ENCODE measurements at regions not wholly inside any gene's neighbourhood (a gene's known extent, or its start where the extent isn't known, plus 50 kb on each side); places are given as distances from the start of the nearest gene placed in this dataset.

- Mint-ChIP-seq H3K9me3 (no peaks in the 10 kb centered on the region), H3K36me3 (ENCODE audit: low read depth) (no peaks in the 10 kb centered on the region), H3K27ac (no peak overlapping the region), H3K27me3 (ENCODE audit: low read depth) (no peaks in the 10 kb centered on the region), H3K4me3 (ENCODE audit: low read depth) (no peak overlapping the region), H3K4me1 (ENCODE audit: low read depth) (no peaks in the 10 kb centered on the region)
- no peak for DNase-seq (ENCODE audit: low spot score)
- intact Hi-C loops (cut with micrococcal nuclease) = no loop called here
These were observed 334.1 kb downstream of the BCKDHB start for GRCh38 chr6:80440496-80441115.

- Mint-ChIP-seq H3K4me3 (ENCODE audit: low read depth) (no peak overlapping the region), H3K36me3 (ENCODE audit: low read depth) (no peaks in the 10 kb centered on the region), H3K9me3 (no peaks in the 10 kb centered on the region), H3K4me1 (ENCODE audit: low read depth) (no peaks in the 10 kb centered on the region), H3K27me3 (ENCODE audit: low read depth) (no peaks in the 10 kb centered on the region), H3K27ac (no peak overlapping the region)
- DNase-seq (ENCODE audit: low spot score) = no peak
- intact Hi-C loops (cut with micrococcal nuclease) = no loop called here
These were observed 333.4 kb downstream of the BCKDHB start for GRCh38 chr6:80439721-80440470.

DNA sequence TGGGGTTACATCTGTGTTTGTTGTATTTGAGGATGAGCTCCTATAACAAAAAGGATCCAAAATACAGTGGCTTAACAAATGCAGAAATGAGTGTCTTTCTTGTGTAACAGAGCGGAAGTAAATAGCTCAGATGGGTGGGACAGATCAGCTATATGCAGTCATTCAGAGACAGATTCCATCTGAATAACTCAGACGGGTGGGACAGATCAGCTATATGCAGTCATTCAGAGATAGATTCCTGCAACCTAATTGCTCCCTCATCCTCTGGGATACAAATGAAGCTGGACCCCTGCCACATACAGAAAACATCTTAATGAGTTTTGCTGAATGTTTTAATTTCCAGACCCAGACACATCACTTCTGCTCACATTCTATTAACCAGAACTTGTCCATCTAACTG is 332.3 kb downstream of the BCKDHB start:
- Mint-ChIP-seq H3K36me3 (ENCODE audit: low read depth) (no peaks in the 10 kb centered on the region), H3K27me3 (ENCODE audit: low read depth) (no peaks in the 10 kb centered on the region), H3K4me3 (ENCODE audit: low read depth) (no peak overlapping the region), H3K9me3 (no peaks in the 10 kb centered on the region), H3K4me1 (ENCODE audit: low read depth) (no peaks in the 10 kb centered on the region), H3K27ac (no peak overlapping the region)
- DNase-seq (ENCODE audit: low spot score) = no peak
- intact Hi-C loops (cut with micrococcal nuclease) = no loop called here

DNA sequence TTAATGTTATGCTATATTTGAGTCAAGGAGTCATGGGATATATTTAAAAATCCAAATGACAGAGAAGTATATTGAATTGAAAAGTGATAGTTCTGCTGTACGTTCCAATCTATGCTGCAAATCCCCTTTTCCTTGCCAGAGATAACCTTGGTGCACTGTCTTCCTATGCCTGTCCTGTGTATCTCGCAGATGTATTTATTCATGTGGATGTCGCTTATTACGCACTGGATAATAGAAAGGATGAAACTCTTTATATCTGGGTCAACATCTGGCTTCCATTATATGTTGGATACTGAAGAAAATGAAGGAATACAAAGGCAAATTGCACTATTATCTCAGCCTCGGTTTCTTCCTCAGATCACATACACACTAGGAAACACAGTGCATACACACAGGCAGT is 331.3 kb downstream of the BCKDHB start:
- no peaks in the 10 kb centered on the region for H3K4me1 Mint-ChIP-seq (ENCODE audit: low read depth)
- intact Hi-C loops (cut with micrococcal nuclease) = no loop called here
- H3K36me3 Mint-ChIP-seq (ENCODE audit: low read depth) = no peaks in the 10 kb centered on the region
- H3K4me3 Mint-ChIP-seq (ENCODE audit: low read depth) = no peak overlapping the region
- no peak overlapping the region for H3K27ac Mint-ChIP-seq
- H3K9me3 Mint-ChIP-seq = no peaks in the 10 kb centered on the region
- no peak for DNase-seq (ENCODE audit: low spot score)
- no peaks in the 10 kb centered on the region for H3K27me3 Mint-ChIP-seq (ENCODE audit: low read depth)

GRCh38 chr6:80437221-80437620 is 330.8 kb downstream of the BCKDHB start:
- Mint-ChIP-seq H3K9me3 (no peaks in the 10 kb centered on the region), H3K27ac (no peak overlapping the region), H3K4me3 (ENCODE audit: low read depth) (no peak overlapping the region), H3K36me3 (ENCODE audit: low read depth) (no peaks in the 10 kb centered on the region), H3K4me1 (ENCODE audit: low read depth) (no peaks in the 10 kb centered on the region), H3K27me3 (ENCODE audit: low read depth) (no peaks in the 10 kb centered on the region)
- intact Hi-C loops (cut with micrococcal nuclease) = no loop called here
- DNase-seq (ENCODE audit: low spot score) = no peak

- intact Hi-C loops (cut with micrococcal nuclease) = no loop called here
- H3K27ac Mint-ChIP-seq = no peak overlapping the region
- no peak for DNase-seq (ENCODE audit: low spot score)
- no peaks in the 10 kb centered on the region for H3K9me3 Mint-ChIP-seq
- no peaks in the 10 kb centered on the region for H3K27me3 Mint-ChIP-seq (ENCODE audit: low read depth)
- H3K36me3 Mint-ChIP-seq (ENCODE audit: low read depth) = no peaks in the 10 kb centered on the region
- no peak overlapping the region for H3K4me3 Mint-ChIP-seq (ENCODE audit: low read depth)
- H3K4me1 Mint-ChIP-seq (ENCODE audit: low read depth) = no peaks in the 10 kb centered on the region
These were observed 330.2 kb downstream of the BCKDHB start for GRCh38 chr6:80436663-80437062.

DNA sequence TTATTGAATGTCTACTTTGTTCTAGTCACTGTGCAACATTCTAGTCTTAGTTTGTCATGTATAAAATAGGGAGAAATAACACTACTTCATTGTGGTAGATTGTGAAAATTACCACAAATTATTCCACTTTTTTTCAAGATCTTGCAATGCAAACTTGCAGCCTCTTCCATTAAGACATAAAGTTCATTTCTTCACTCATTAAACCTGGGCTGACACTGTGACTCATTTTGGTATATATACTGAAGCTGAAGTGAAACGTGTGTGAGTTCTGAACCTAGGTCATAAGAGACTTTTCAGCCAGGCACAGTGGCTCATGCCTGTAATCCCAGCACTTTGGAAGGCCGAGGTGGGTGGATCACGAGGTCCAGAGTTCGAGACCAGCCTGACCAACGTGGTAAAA is 329.0 kb downstream of the BCKDHB start:
- DNase-seq (ENCODE audit: low spot score) = no peak
- H3K27ac Mint-ChIP-seq = no peak overlapping the region
- no peaks in the 10 kb centered on the region for H3K27me3 Mint-ChIP-seq (ENCODE audit: low read depth)
- H3K4me3 Mint-ChIP-seq (ENCODE audit: low read depth) = no peak overlapping the region
- no peaks in the 10 kb centered on the region for H3K4me1 Mint-ChIP-seq (ENCODE audit: low read depth)
- H3K9me3 Mint-ChIP-seq = no peaks in the 10 kb centered on the region
- no peaks in the 10 kb centered on the region for H3K36me3 Mint-ChIP-seq (ENCODE audit: low read depth)
- intact Hi-C loops (cut with micrococcal nuclease) = no loop called here

- DNase-seq (ENCODE audit: low spot score) = no peak
- H3K27me3 Mint-ChIP-seq (ENCODE audit: low read depth) = no peaks in the 10 kb centered on the region
- no peak overlapping the region for H3K4me3 Mint-ChIP-seq (ENCODE audit: low read depth)
- H3K9me3 Mint-ChIP-seq = peaks cover under 1% of the 10 kb centered on the region
- intact Hi-C loops (cut with micrococcal nuclease) = no loop called here
- no peak overlapping the region for H3K27ac Mint-ChIP-seq
- H3K4me1 Mint-ChIP-seq (ENCODE audit: low read depth) = no peaks in the 10 kb centered on the region
- H3K36me3 Mint-ChIP-seq (ENCODE audit: low read depth) = no peaks in the 10 kb centered on the region
These were observed 328.4 kb downstream of the BCKDHB start for GRCh38 chr6:80434691-80435350.

DNA sequence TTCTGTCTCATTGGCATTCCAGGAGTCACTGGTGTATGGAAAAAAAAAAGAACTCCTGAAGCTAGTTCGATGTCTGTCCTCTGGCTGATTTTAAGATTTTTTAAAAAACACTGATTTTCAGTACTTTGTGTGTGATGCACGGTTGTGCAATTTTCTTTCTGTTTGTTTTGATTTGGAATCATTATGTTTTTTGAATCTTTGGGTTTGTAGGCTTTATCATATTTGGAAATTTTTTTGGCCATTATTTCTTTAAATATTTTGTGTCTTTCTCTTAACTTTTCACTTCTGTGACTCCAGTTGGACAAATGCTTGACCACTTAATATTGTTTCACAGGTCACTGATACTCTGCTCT is 327.2 kb downstream of the BCKDHB start:
- H3K4me1 Mint-ChIP-seq (ENCODE audit: low read depth) = no peaks in the 10 kb centered on the region
- H3K27ac Mint-ChIP-seq = no peak overlapping the region
- no peaks in the 10 kb centered on the region for H3K36me3 Mint-ChIP-seq (ENCODE audit: low read depth)
- no peak for DNase-seq (ENCODE audit: low spot score)
- H3K4me3 Mint-ChIP-seq (ENCODE audit: low read depth) = no peak overlapping the region
- no peaks in the 10 kb centered on the region for H3K27me3 Mint-ChIP-seq (ENCODE audit: low read depth)
- H3K9me3 Mint-ChIP-seq = peaks cover 5% of the 10 kb centered on the region
- intact Hi-C loops (cut with micrococcal nuclease) = no loop called here

GRCh38 chr6:80433010-80433672 is 326.7 kb downstream of the BCKDHB start:
- Mint-ChIP-seq H3K4me3 (ENCODE audit: low read depth) (no peak overlapping the region), H3K9me3 (peaks cover 5% of the 10 kb centered on the region)

GRCh38 chr6:80425089-80425823 is 318.8 kb downstream of the BCKDHB start:
- H3K4me1 Mint-ChIP-seq (ENCODE audit: low read depth) = no peaks in the 10 kb centered on the region
- no peaks in the 10 kb centered on the region for H3K27me3 Mint-ChIP-seq (ENCODE audit: low read depth)
- H3K27ac Mint-ChIP-seq = no peak overlapping the region
- DNase-seq (ENCODE audit: low spot score) = no peak
- no peak overlapping the region for H3K4me3 Mint-ChIP-seq (ENCODE audit: low read depth)
- no peaks in the 10 kb centered on the region for H3K36me3 Mint-ChIP-seq (ENCODE audit: low read depth)
- H3K9me3 Mint-ChIP-seq = peaks cover 54% of the 10 kb centered on the region
- intact Hi-C loops (cut with micrococcal nuclease) = no loop called here

More at GRCh38 chr6:80433010-80433672, 326.7 kb downstream of the BCKDHB start:
- Mint-ChIP-seq H3K27me3 (ENCODE audit: low read depth) (no peaks in the 10 kb centered on the region), H3K4me1 (ENCODE audit: low read depth) (no peaks in the 10 kb centered on the region), H3K27ac (no peak overlapping the region), H3K36me3 (ENCODE audit: low read depth) (no peaks in the 10 kb centered on the region)
- intact Hi-C loops (cut with micrococcal nuclease) = no loop called here
- no peak for DNase-seq (ENCODE audit: low spot score)

- no peak overlapping the region for H3K27ac Mint-ChIP-seq
- intact Hi-C loops (cut with micrococcal nuclease) = no loop called here
- DNase-seq (ENCODE audit: low spot score) = no peak
- H3K9me3 Mint-ChIP-seq = peaks cover 26% of the 10 kb centered on the region
- no peaks in the 10 kb centered on the region for H3K36me3 Mint-ChIP-seq (ENCODE audit: low read depth)
- no peak overlapping the region for H3K4me3 Mint-ChIP-seq (ENCODE audit: low read depth)
- H3K4me1 Mint-ChIP-seq (ENCODE audit: low read depth) = no peaks in the 10 kb centered on the region
- H3K27me3 Mint-ChIP-seq (ENCODE audit: low read depth) = no peaks in the 10 kb centered on the region
These were observed 305.0 kb downstream of the BCKDHB start for GRCh38 chr6:80411486-80411885.
